Colonic mucosa (tissue), 4 donors: ENCODE measurements at regions not wholly inside any gene's neighbourhood (a gene's known extent, or its start where the extent isn't known, plus 50 kb on each side); places are given as distances from the start of the nearest gene placed in this dataset.

ENCODE experiments used
- DNase-seq: peaks from one replicate; pipeline ENCODE4 v3.0.0-alpha.2; 2020
- H3K27ac ChIP-seq: fragments of 200-600 bp; one replicate; pipeline ENCODE4 v1.8.0; 2021
- H3K27me3 ChIP-seq: fragments of 200-600 bp; one replicate; pipeline ENCODE4 v1.8.0; 2021
- H3K36me3 ChIP-seq: fragments of 200-600 bp; one replicate; pipeline ENCODE4 v1.8.0; 2021
- H3K4me1 ChIP-seq: fragments of 200-600 bp; one replicate; pipeline ENCODE4 v1.8.0; 2021; ENCODE audit warnings: mild to moderate bottlenecking
- H3K4me3 ChIP-seq: fragments of 200-600 bp; one replicate; pipeline ENCODE4 v1.8.0; 2021
- H3K9ac ChIP-seq, 2 donors: one replicate each; pipeline ENCODE4 v1.7.0; 2013; ENCODE audit warnings: control low read depth in 2 of 2, low read depth in 2 of 2, low read length in 2 of 2
- H3K9me3 ChIP-seq: fragments of 200-600 bp; one replicate; pipeline ENCODE4 v1.8.0; 2021
- CTCF ChIP-seq: fragments of 200-600 bp; IDR thresholded peaks from one replicate; pipeline ENCODE4 v1.8.0; 2022; ENCODE audit warnings: antibody characterized with exemption, mild to moderate bottlenecking
- intact Hi-C: fragments of 100-400 bp; cut with DNase I; formaldehyde crosslinking; loops from one replicate; pipeline ENCODE4 v1.14.1; 2022
- donor health status: healthy.
- donor health status: DM: no; HTN: no; CAD: no.
- donor health status: DM: no; HTN: no; CAD: no.

DNA sequence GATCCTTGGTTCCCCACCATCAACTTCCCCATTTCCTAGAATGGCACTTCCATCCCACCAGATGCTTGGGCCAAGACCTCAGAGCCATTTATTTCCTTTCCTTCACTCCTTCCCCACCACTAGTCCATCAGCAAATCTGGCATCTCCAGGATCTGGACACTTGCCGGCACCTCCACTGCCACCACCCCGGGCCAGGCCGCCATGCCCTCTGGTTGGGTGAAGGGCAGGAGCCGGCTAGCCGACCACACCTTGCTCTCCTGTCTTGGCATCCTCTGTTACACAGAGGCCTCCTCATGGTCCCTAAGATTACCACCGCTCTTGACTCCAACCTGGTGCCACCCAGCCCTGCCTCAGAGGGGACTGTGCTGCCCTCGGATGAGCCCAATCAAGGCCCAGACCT, 104.5 kb downstream of the RMI2 start:
- DNase-seq, result no peak
- H3K36me3 ChIP-seq, result no peaks in the 10 kb centered on the region
- intact Hi-C loops, result no loop called here
- no peaks in the 10 kb centered on the region for H3K9me3 ChIP-seq
- no peaks in the 10 kb centered on the region for H3K4me1 ChIP-seq
- no peak overlapping the region for H3K4me3 ChIP-seq
- TF ChIP-seq CTCF, result no peak
- H3K27ac ChIP-seq, result no peak overlapping the region
- H3K27me3 ChIP-seq, result no peaks in the 10 kb centered on the region
- H3K9ac ChIP-seq, result no peak overlapping the region

GRCh38 chr16:11450136-11450535, 104.9 kb downstream of the RMI2 start:
- Histone ChIP-seq H3K9me3 (no peaks in the 10 kb centered on the region), H3K27me3 (no peaks in the 10 kb centered on the region), H3K9ac (no peak overlapping the region), H3K4me3 (no peak overlapping the region), H3K36me3 (no peaks in the 10 kb centered on the region), H3K27ac (no peak overlapping the region), H3K4me1 (no peaks in the 10 kb centered on the region)
- TF ChIP-seq CTCF, result no peak
- no peak for DNase-seq
- intact Hi-C loops, result no loop called here

DNA sequence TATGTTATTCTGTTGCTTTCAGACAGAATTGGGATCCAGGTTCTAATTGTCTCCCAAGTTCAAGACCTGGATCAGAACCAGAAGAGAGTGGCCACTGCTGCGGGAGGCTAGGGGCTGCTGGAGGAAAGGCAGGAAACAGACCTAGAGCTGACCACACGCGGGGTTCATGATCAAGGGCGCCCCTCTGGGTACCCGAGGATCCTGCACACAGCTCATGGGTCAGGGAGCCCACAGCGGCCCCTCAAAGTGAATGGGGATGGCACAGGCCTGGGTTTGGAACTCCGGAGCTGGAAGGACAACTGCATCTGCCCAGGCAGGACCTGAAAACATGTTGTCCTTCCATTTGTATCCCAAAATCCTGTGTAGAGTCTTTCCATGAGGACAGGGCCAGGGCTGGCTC, 107.0 kb downstream of the RMI2 start:
- intact Hi-C loops, result no loop called here

DNA sequence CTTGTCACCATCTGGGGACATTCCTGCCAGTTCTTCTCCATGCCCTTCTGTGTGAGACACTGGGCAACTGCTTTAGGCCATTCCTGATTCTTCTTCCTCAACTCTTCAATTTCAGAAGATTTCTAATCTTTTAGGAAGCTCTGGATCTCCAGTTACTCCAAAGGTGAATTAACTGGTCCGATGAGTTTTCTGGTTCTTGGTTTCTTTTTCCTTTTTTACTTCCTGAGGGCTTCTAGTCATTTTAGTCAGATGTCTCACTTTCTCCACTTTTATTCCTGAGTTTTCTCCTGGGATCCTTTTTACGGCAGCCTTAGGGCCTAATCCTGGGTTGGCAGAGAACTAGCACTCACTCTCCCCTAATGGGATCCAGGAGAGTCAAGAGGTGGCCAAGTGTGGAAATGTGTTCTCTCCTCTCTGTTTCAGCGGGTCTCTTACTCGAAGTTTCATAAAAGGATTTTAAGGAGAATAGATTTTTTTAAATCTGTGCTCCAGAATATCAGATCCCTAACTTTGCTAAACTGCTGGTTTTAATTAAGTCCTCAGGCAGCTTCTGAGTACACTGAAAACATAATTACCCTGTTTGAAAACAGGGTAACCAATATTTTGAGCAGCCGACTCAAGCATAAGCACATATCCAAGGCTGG, 107.6 kb downstream of the RMI2 start:
- TF ChIP-seq CTCF, result no peak
- Histone ChIP-seq H3K9ac (no peak overlapping the region), H3K27me3 (no peaks in the 10 kb centered on the region), H3K36me3 (no peaks in the 10 kb centered on the region), H3K27ac (no peak overlapping the region), H3K4me3 (no peak overlapping the region), H3K4me1 (no peaks in the 10 kb centered on the region), H3K9me3 (no peaks in the 10 kb centered on the region)
- intact Hi-C loops, result no loop called here
- no peak for DNase-seq

More for the DNA sequence above, 107.0 kb downstream of the RMI2 start:
- H3K4me3 ChIP-seq, result no peak overlapping the region
- no peaks in the 10 kb centered on the region for H3K27me3 ChIP-seq
- no peaks in the 10 kb centered on the region for H3K4me1 ChIP-seq
- no peak for DNase-seq
- H3K27ac ChIP-seq, result no peak overlapping the region
- no peak overlapping the region for H3K9ac ChIP-seq
- no peak for TF ChIP-seq CTCF
- no peaks in the 10 kb centered on the region for H3K36me3 ChIP-seq
- no peaks in the 10 kb centered on the region for H3K9me3 ChIP-seq

DNA sequence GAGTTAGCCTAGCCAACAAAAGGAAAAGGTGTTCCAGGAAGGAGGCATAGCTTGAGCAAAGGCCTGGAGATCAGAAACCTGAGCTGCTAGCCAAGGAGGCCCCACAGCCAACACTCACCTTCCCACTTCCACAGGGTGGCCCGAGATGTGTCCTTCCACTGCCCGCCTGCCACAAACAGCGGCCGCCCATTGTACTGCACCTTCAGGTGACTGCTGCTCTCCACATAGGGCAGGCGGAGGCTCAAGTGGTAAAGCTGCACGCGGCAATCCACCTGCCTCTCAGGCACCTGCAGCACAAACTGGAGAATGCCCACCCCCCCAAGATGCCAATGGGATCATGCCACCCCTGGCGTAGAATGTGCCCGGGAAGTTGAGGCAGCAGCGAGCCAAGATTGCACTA, 111.5 kb downstream of the RMI2 start:
- H3K9me3 ChIP-seq, result no peaks in the 10 kb centered on the region
- intact Hi-C loops, result no loop called here

More for the DNA sequence above, 111.5 kb downstream of the RMI2 start:
- no peaks in the 10 kb centered on the region for H3K27me3 ChIP-seq
- no peaks in the 10 kb centered on the region for H3K4me1 ChIP-seq
- H3K36me3 ChIP-seq, result no peaks in the 10 kb centered on the region
- no peak for DNase-seq
- H3K9ac ChIP-seq, result no peak overlapping the region
- no peak for TF ChIP-seq CTCF
- H3K4me3 ChIP-seq, result no peak overlapping the region
- H3K27ac ChIP-seq, result no peak overlapping the region
